ENCODE measurements at regions not wholly inside any gene's neighbourhood (a gene's known extent, or its start where the extent isn't known, plus 50 kb on each side); places are given as distances from the start of the nearest gene placed in this dataset.

- no peak for DNase-seq (ENCODE audit: extremely low read depth, low read depth, low spot score)
These were observed 99.4 kb upstream of the BCL11A start for GRCh38 chr2:60652832-60653340.

GRCh38 chr2:60657673-60658072 is 98.4 kb upstream of the PAPOLG start:
- no peak for DNase-seq (ENCODE audit: extremely low read depth, low read depth, low spot score)

- DNase-seq (ENCODE audit: extremely low read depth, low read depth, low spot score) = no peak
These were observed 97.0 kb upstream of the PAPOLG start for GRCh38 chr2:60659026-60659425.

GRCh38 chr2:60661073-60661738 is 94.9 kb upstream of the PAPOLG start:
- no peak for DNase-seq (ENCODE audit: extremely low read depth, low read depth, low spot score)

- DNase-seq (ENCODE audit: extremely low read depth, low read depth, low spot score) = no peak
These were observed 93.3 kb upstream of the PAPOLG start for GRCh38 chr2:60662781-60663180.

- no peak for DNase-seq (ENCODE audit: extremely low read depth, low read depth, low spot score)
These were observed 84.1 kb upstream of the PAPOLG start for GRCh38 chr2:60671966-60672365.

- peak; percentile 9 for DNase-seq (ENCODE audit: extremely low read depth, low read depth, low spot score)
These were observed 81.4 kb upstream of the PAPOLG start for GRCh38 chr2:60674524-60675165.

GRCh38 chr2:60675301-60675700 is 80.8 kb upstream of the PAPOLG start:
- no peak for DNase-seq (ENCODE audit: extremely low read depth, low read depth, low spot score)

GRCh38 chr2:60676706-60677330 is 79.2 kb upstream of the PAPOLG start:
- no peak for DNase-seq (ENCODE audit: extremely low read depth, low read depth, low spot score)

- DNase-seq (ENCODE audit: extremely low read depth, low read depth, low spot score) = no peak
These were observed 78.7 kb upstream of the PAPOLG start for GRCh38 chr2:60677356-60677755.

GRCh38 chr2:60678551-60678950 is 77.5 kb upstream of the PAPOLG start:
- DNase-seq (ENCODE audit: extremely low read depth, low read depth, low spot score) = no peak

GRCh38 chr2:60679036-60679780 is 76.9 kb upstream of the PAPOLG start:
- DNase-seq (ENCODE audit: extremely low read depth, low read depth, low spot score) = no peak

GRCh38 chr2:60693551-60693950 is 62.5 kb upstream of the PAPOLG start:
- no peak for DNase-seq (ENCODE audit: extremely low read depth, low read depth, low spot score)

- DNase-seq (ENCODE audit: extremely low read depth, low read depth, low spot score) = no peak
These were observed 60.3 kb upstream of the PAPOLG start for GRCh38 chr2:60695793-60696192.

- no peak for DNase-seq (ENCODE audit: extremely low read depth, low read depth, low spot score)
These were observed 56.5 kb upstream of the PAPOLG start for GRCh38 chr2:60699617-60700016.

GRCh38 chr2:60706021-60706420 is 50.0 kb upstream of the PAPOLG start:
- DNase-seq (ENCODE audit: extremely low read depth, low read depth, low spot score) = no peak

Measured in glomerular endothelial cell (primary cell).